Liver (tissue), 3 donors: ENCODE measurements at regions not wholly inside any gene's neighbourhood (a gene's known extent, or its start where the extent isn't known, plus 50 kb on each side); places are given as distances from the start of the nearest gene placed in this dataset.

Experiments used
- EGR1 ChIP-seq, 2 donors: IDR thresholded peaks; 2 replicates each; pipeline ENCODE4 v1.6.1; 2016 to 2018; ENCODE audit warnings: antibody characterized with exemption in 2 of 2, low read depth in 2 of 2
- RAD21 ChIP-seq, 2 donors: IDR thresholded peaks; 2 replicates each; pipeline ENCODE4 v1.6.1; 2016; ENCODE audit warnings: antibody characterized with exemption in 2 of 2, mild to moderate bottlenecking in 2 of 2
- TAF1 ChIP-seq: conservative IDR thresholded peaks from 2 replicates; pipeline ENCODE4 v1.6.1; 2016; ENCODE audit warnings: antibody characterized with exemption, mild to moderate bottlenecking
- YY1 ChIP-seq: IDR thresholded peaks from 2 replicates; pipeline ENCODE4 v1.6.1; 2016; ENCODE audit warnings: antibody characterized with exemption, mild to moderate bottlenecking
- TF ChIP-seq, protein P1 (sequence below): fragments of 150-350 bp; IDR thresholded peaks from 2 replicates; pipeline ENCODE4 v1.5.1; 2017; ENCODE audit warnings: improper control_type of control experiment, low read depth, low read length; ENCODE audit not compliant: missing input control
- TF ChIP-seq, protein P2 (sequence below): IDR thresholded peaks from 2 replicates; pipeline ENCODE4 v1.6.1; 2016; ENCODE audit warnings: antibody characterized with exemption
- TF ChIP-seq, protein P3 (sequence below): IDR thresholded peaks from 2 replicates; pipeline ENCODE4 v1.6.1; 2016; ENCODE audit warnings: antibody characterized with exemption, mild to moderate bottlenecking
- TF ChIP-seq, protein P4 (sequence below): IDR thresholded peaks from 2 replicates; pipeline ENCODE4 v1.6.1; 2016; ENCODE audit warnings: antibody characterized with exemption
- donor health status: healthy.
- donor health status: healthy.

DNA sequence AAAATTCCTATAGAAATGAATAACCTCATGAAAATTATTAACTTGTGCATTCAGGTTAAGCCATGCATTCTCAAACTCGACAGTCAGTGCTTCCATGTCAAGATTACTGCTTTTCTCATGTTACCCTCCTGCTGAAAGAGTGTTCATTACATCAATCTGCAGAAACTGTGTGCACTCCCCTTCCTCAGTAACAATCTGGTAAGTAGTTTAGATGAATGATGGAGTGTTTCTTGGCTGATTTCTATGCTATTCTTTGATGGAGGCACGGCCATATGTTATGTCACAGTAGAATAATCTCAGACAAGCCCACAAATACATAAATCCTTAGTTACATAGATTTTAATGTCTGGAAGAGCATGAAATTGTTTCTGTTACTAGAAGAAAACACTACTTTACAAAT lies 193.3 kb upstream of the FAM47A start:
- TF ChIP-seq RAD21 (IDR thresholded peaks at IDR 0.05) (no peak), TAF1 (no peak), EGR1 (IDR thresholded peaks at IDR 0.05; ENCODE audit: low read depth in 2 of 2) (no peak), YY1 (no peak)
- TF ChIP-seq, protein P1, sequence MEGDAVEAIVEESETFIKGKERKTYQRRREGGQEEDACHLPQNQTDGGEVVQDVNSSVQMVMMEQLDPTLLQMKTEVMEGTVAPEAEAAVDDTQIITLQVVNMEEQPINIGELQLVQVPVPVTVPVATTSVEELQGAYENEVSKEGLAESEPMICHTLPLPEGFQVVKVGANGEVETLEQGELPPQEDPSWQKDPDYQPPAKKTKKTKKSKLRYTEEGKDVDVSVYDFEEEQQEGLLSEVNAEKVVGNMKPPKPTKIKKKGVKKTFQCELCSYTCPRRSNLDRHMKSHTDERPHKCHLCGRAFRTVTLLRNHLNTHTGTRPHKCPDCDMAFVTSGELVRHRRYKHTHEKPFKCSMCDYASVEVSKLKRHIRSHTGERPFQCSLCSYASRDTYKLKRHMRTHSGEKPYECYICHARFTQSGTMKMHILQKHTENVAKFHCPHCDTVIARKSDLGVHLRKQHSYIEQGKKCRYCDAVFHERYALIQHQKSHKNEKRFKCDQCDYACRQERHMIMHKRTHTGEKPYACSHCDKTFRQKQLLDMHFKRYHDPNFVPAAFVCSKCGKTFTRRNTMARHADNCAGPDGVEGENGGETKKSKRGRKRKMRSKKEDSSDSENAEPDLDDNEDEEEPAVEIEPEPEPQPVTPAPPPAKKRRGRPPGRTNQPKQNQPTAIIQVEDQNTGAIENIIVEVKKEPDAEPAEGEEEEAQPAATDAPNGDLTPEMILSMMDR: no peak
- TF ChIP-seq, protein P2, sequence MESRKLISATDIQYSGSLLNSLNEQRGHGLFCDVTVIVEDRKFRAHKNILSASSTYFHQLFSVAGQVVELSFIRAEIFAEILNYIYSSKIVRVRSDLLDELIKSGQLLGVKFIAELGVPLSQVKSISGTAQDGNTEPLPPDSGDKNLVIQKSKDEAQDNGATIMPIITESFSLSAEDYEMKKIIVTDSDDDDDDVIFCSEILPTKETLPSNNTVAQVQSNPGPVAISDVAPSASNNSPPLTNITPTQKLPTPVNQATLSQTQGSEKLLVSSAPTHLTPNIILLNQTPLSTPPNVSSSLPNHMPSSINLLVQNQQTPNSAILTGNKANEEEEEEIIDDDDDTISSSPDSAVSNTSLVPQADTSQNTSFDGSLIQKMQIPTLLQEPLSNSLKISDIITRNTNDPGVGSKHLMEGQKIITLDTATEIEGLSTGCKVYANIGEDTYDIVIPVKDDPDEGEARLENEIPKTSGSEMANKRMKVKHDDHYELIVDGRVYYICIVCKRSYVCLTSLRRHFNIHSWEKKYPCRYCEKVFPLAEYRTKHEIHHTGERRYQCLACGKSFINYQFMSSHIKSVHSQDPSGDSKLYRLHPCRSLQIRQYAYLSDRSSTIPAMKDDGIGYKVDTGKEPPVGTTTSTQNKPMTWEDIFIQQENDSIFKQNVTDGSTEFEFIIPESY: no peak
- TF ChIP-seq, protein P3, sequence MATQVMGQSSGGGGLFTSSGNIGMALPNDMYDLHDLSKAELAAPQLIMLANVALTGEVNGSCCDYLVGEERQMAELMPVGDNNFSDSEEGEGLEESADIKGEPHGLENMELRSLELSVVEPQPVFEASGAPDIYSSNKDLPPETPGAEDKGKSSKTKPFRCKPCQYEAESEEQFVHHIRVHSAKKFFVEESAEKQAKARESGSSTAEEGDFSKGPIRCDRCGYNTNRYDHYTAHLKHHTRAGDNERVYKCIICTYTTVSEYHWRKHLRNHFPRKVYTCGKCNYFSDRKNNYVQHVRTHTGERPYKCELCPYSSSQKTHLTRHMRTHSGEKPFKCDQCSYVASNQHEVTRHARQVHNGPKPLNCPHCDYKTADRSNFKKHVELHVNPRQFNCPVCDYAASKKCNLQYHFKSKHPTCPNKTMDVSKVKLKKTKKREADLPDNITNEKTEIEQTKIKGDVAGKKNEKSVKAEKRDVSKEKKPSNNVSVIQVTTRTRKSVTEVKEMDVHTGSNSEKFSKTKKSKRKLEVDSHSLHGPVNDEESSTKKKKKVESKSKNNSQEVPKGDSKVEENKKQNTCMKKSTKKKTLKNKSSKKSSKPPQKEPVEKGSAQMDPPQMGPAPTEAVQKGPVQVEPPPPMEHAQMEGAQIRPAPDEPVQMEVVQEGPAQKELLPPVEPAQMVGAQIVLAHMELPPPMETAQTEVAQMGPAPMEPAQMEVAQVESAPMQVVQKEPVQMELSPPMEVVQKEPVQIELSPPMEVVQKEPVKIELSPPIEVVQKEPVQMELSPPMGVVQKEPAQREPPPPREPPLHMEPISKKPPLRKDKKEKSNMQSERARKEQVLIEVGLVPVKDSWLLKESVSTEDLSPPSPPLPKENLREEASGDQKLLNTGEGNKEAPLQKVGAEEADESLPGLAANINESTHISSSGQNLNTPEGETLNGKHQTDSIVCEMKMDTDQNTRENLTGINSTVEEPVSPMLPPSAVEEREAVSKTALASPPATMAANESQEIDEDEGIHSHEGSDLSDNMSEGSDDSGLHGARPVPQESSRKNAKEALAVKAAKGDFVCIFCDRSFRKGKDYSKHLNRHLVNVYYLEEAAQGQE: no peak
- TF ChIP-seq, protein P4, sequence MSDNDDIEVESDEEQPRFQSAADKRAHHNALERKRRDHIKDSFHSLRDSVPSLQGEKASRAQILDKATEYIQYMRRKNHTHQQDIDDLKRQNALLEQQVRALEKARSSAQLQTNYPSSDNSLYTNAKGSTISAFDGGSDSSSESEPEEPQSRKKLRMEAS: no peak
